Endothelial cell (in vitro differentiated cells): ENCODE measurements at regions not wholly inside any gene's neighbourhood (a gene's known extent, or its start where the extent isn't known, plus 50 kb on each side); places are given as distances from the start of the nearest gene placed in this dataset.

Experiments
- DNase-seq: peaks from one replicate; pipeline ENCODE4 v3.0.0; 2021; ENCODE audit warnings: low spot score
- H3K27ac Mint-ChIP-seq: one replicate; pipeline ENCODE4 v1.8.0; 2021; ENCODE audit warnings: mixed read lengths, inconsistent platforms; ENCODE audit not compliant: unreplicated experiment
- H3K27me3 Mint-ChIP-seq: one replicate; pipeline ENCODE4 v1.8.0; 2021; ENCODE audit warnings: mild to moderate bottlenecking, moderate library complexity, mixed read lengths, inconsistent platforms; ENCODE audit not compliant: unreplicated experiment
- H3K36me3 Mint-ChIP-seq: one replicate; pipeline ENCODE4 v1.8.0; 2021; ENCODE audit warnings: mild to moderate bottlenecking, low read depth, mixed read lengths, inconsistent platforms; ENCODE audit not compliant: unreplicated experiment
- H3K4me1 Mint-ChIP-seq: one replicate; pipeline ENCODE4 v1.8.0; 2021; ENCODE audit warnings: mild to moderate bottlenecking, mixed read lengths, inconsistent platforms; ENCODE audit not compliant: unreplicated experiment
- H3K4me3 Mint-ChIP-seq: one replicate; pipeline ENCODE4 v1.8.0; 2021; ENCODE audit warnings: mild to moderate bottlenecking, mixed read lengths, inconsistent platforms; ENCODE audit not compliant: unreplicated experiment
- H3K9me3 Mint-ChIP-seq: one replicate; pipeline ENCODE4 v1.8.0; 2021; ENCODE audit warnings: mixed read lengths, inconsistent platforms; ENCODE audit not compliant: unreplicated experiment
- CTCF ChIP-seq: fragments of 200-600 bp; sonication (generic); IDR thresholded peaks from one replicate; pipeline ENCODE4 v1.5.0; 2021; ENCODE audit warnings: antibody characterized with exemption; ENCODE audit not compliant: unreplicated experiment

GRCh38 chr9:91042024-91042423 is 240.4 kb downstream of the SYK start:
- Mint-ChIP-seq H3K4me3 (no peak overlapping the region), H3K27ac (no peak overlapping the region), H3K9me3 (no peaks in the 10 kb centered on the region), H3K4me1 (peaks cover 17% of the 10 kb centered on the region), H3K27me3 (peaks cover 5% of the 10 kb centered on the region), H3K36me3 (no peaks in the 10 kb centered on the region)
- TF ChIP-seq CTCF: no peak
- DNase-seq: no peak

GRCh38 chr9:91042541-91042940 is 240.9 kb downstream of the SYK start:
- Mint-ChIP-seq H3K4me3 (no peak overlapping the region), H3K4me1 (peaks cover 13% of the 10 kb centered on the region), H3K27ac (no peak overlapping the region)

GRCh38 chr9:91043056-91043810 is 241.6 kb downstream of the SYK start:
- no peak for DNase-seq
- H3K27ac Mint-ChIP-seq: no peak overlapping the region
- no peak for TF ChIP-seq CTCF

More at GRCh38 chr9:91042541-91042940, 240.9 kb downstream of the SYK start:
- H3K9me3 Mint-ChIP-seq: no peaks in the 10 kb centered on the region
- DNase-seq: no peak
- TF ChIP-seq CTCF: no peak
- H3K27me3 Mint-ChIP-seq: peaks cover 5% of the 10 kb centered on the region
- H3K36me3 Mint-ChIP-seq: no peaks in the 10 kb centered on the region

GRCh38 chr9:91043811-91044175 is 242.2 kb downstream of the SYK start:
- Mint-ChIP-seq H3K36me3 (no peaks in the 10 kb centered on the region), H3K4me3 (no peak overlapping the region), H3K27me3 (peaks cover 2% of the 10 kb centered on the region), H3K9me3 (no peaks in the 10 kb centered on the region), H3K4me1 (peaks cover 3% of the 10 kb centered on the region), H3K27ac (no peak overlapping the region)
- TF ChIP-seq CTCF: no peak
- no peak for DNase-seq

More at GRCh38 chr9:91043056-91043810, 241.6 kb downstream of the SYK start:
- H3K27me3 Mint-ChIP-seq: peaks cover 2% of the 10 kb centered on the region
- no peak overlapping the region for H3K4me3 Mint-ChIP-seq
- H3K36me3 Mint-ChIP-seq: no peaks in the 10 kb centered on the region
- H3K4me1 Mint-ChIP-seq: peaks cover 7% of the 10 kb centered on the region
- H3K9me3 Mint-ChIP-seq: no peaks in the 10 kb centered on the region

GRCh38 chr9:91044354-91044753 is 242.7 kb downstream of the SYK start:
- no peak for DNase-seq

More at GRCh38 chr9:91044354-91044753, 242.7 kb downstream of the SYK start:
- no peak for TF ChIP-seq CTCF
- Mint-ChIP-seq H3K4me3 (no peak overlapping the region), H3K27ac (no peak overlapping the region), H3K27me3 (peaks cover 2% of the 10 kb centered on the region), H3K4me1 (peaks cover 3% of the 10 kb centered on the region), H3K9me3 (no peaks in the 10 kb centered on the region), H3K36me3 (no peaks in the 10 kb centered on the region)
